GM23338 (cell line): ENCODE measurements at regions not wholly inside any gene's neighbourhood (a gene's known extent, or its start where the extent isn't known, plus 50 kb on each side); places are given as distances from the start of the nearest gene placed in this dataset.

ENCODE experiments used
- ATAC-seq: fragments of 200-7000 bp; cut with Tn5 transposase; 3 replicates; pipeline ENCODE4 v1.9.1; 2020
- DNase-seq: peaks from one replicate; pipeline ENCODE4 v3.0.0-alpha.2; 2015; ENCODE audit warnings: low spot score
- H2AFZ ChIP-seq: fragments of 200-600 bp; sonication (generic); 2 replicates; pipeline ENCODE4 v1.8.0; 2016; ENCODE audit warnings: antibody characterized with exemption, mild to moderate bottlenecking, moderate library complexity
- H3F3A ChIP-seq: fragments of 200-600 bp; sonication (generic); replicated peaks from 2 replicates; pipeline ENCODE4 v1.8.0; 2017; ENCODE audit warnings: antibody characterized with exemption, mixed run types, low read depth
- H3K27ac ChIP-seq: fragments of 200-600 bp; sonication (generic); 2 replicates; pipeline ENCODE4 v1.6.1; 2016; ENCODE audit warnings: low read depth
- H3K27me3 ChIP-seq: fragments of 200-600 bp; sonication (generic); 2 replicates; pipeline ENCODE4 v1.8.0; 2016; ENCODE audit warnings: mild to moderate bottlenecking, mixed run types, moderate library complexity; ENCODE audit not compliant: insufficient read depth
- H3K36me3 ChIP-seq: fragments of 200-600 bp; sonication (generic); 2 replicates; pipeline ENCODE4 v1.8.0; 2016; ENCODE audit warnings: mild to moderate bottlenecking; ENCODE audit not compliant: insufficient read depth
- H3K4me1 ChIP-seq: fragments of 200-600 bp; sonication (generic); 2 replicates; pipeline ENCODE4 v1.8.0; 2016; ENCODE audit warnings: mild to moderate bottlenecking, moderate library complexity; ENCODE audit not compliant: insufficient read depth
- H3K4me2 ChIP-seq: fragments of 200-600 bp; sonication (generic); 2 replicates; pipeline ENCODE4 v1.7.1; 2017; ENCODE audit warnings: mixed run types
- H3K4me3 ChIP-seq: fragments of 200-600 bp; sonication (generic); 2 replicates; pipeline ENCODE4 v1.6.1; 2016; ENCODE audit warnings: mixed run types
- H3K79me2 ChIP-seq: fragments of 200-600 bp; sonication (generic); replicated peaks from 2 replicates; pipeline ENCODE4 v1.8.0; 2017; ENCODE audit warnings: mild to moderate bottlenecking; ENCODE audit not compliant: insufficient read depth
- H3K9me2 ChIP-seq: fragments of 200-600 bp; sonication (generic); 2 replicates; pipeline ENCODE4 v1.8.0; 2017; ENCODE audit not compliant: insufficient read depth
- H4K20me1 ChIP-seq: fragments of 200-600 bp; sonication (generic); replicated peaks from 2 replicates; pipeline ENCODE4 v1.8.0; 2017; ENCODE audit warnings: mild to moderate bottlenecking; ENCODE audit not compliant: insufficient read depth
- H3K27ac Mint-ChIP-seq: 2 replicates; pipeline ENCODE4 v1.8.0; 2020; ENCODE audit warnings: inconsistent platforms, mild to moderate bottlenecking, moderate library complexity, mixed read lengths
- H3K27me3 Mint-ChIP-seq: 3 replicates; pipeline ENCODE4 v1.8.0; 2022; ENCODE audit warnings: low read depth, mild to moderate bottlenecking, moderate library complexity, mixed read lengths, inconsistent platforms; ENCODE audit not compliant: insufficient read depth, poor library complexity
- H3K36me3 Mint-ChIP-seq: 3 replicates; pipeline ENCODE4 v1.8.0; 2021; ENCODE audit warnings: low read depth, mild to moderate bottlenecking, inconsistent platforms, moderate library complexity, mixed read lengths
- H3K4me1 Mint-ChIP-seq: 3 replicates; pipeline ENCODE4 v1.8.0; 2020; ENCODE audit warnings: mild to moderate bottlenecking, inconsistent platforms, mixed read lengths
- H3K4me3 Mint-ChIP-seq: 3 replicates; pipeline ENCODE4 v1.8.0; 2021; ENCODE audit warnings: moderate library complexity, mild to moderate bottlenecking, inconsistent platforms, mixed read lengths
- H3K9me3 Mint-ChIP-seq: 3 replicates; pipeline ENCODE4 v1.8.0; 2020; ENCODE audit warnings: moderate library complexity, mild to moderate bottlenecking, inconsistent platforms, mixed read lengths
- JUNB ChIP-seq: IDR thresholded peaks from one replicate; pipeline ENCODE4 v1.6.1; 2016; ENCODE audit warnings: antibody characterized with exemption; ENCODE audit not compliant: unreplicated experiment
- POLR2AphosphoS5 ChIP-seq: IDR thresholded peaks from 2 replicates; pipeline ENCODE4 v1.6.1; 2016; ENCODE audit warnings: antibody characterized with exemption, low read depth
- REST ChIP-seq: IDR thresholded peaks from one replicate; pipeline ENCODE4 v1.6.1; 2018; ENCODE audit warnings: antibody characterized with exemption; ENCODE audit not compliant: unreplicated experiment
- ZNF331 ChIP-seq: fragments of 250-450 bp; sonication (Bioruptor Pico); IDR thresholded peaks from 2 replicates; pipeline ENCODE4 v1.5.0; 2020; ENCODE audit warnings: low read depth, mild to moderate bottlenecking, moderate library complexity
- ZNF462 ChIP-seq: fragments of 250-450 bp; sonication (Bioruptor Pico); IDR thresholded peaks from 2 replicates; pipeline ENCODE4 v1.5.0; 2020; ENCODE audit warnings: mild to moderate bottlenecking, moderate library complexity

GRCh38 chr5:168165977-168166376, 125.5 kb upstream of the WWC1 start (continued):
- TF ChIP-seq REST: no peak
- TF ChIP-seq JUNB: no peak
- no peak for TF ChIP-seq ZNF331 (CRISPR knock-in tag)
- TF ChIP-seq ZNF462 (CRISPR knock-in tag): no peak

- no peaks in the 10 kb centered on the region for H3F3A ChIP-seq
- H3K4me1 Mint-ChIP-seq: peaks cover 34% of the 10 kb centered on the region
- H3K27me3 ChIP-seq: no peaks in the 10 kb centered on the region
- H3K4me3 Mint-ChIP-seq: no peak overlapping the region
- H3K4me2 ChIP-seq: no peak overlapping the region
- no peaks in the 10 kb centered on the region for H3K36me3 ChIP-seq
- H3K4me1 ChIP-seq: peaks cover 23% of the 10 kb centered on the region
- no peaks in the 10 kb centered on the region for H3K27me3 Mint-ChIP-seq
- no peaks in the 10 kb centered on the region for H3K79me2 ChIP-seq
- H2AFZ ChIP-seq: no peak overlapping the region
- TF ChIP-seq JUNB (no peak), POLR2AphosphoS5 (no peak), ZNF462 (CRISPR knock-in tag) (no peak)
- no peak for DNase-seq
- no peaks in the 10 kb centered on the region for H3K9me2 ChIP-seq
- ATAC-seq: no peak
- no peaks in the 10 kb centered on the region for H3K36me3 Mint-ChIP-seq
- no peak overlapping the region for H3K4me3 ChIP-seq
- no peak overlapping the region for H3K27ac ChIP-seq
- H4K20me1 ChIP-seq: no peaks in the 10 kb centered on the region
- H3K27ac Mint-ChIP-seq: no peak overlapping the region
- H3K9me3 Mint-ChIP-seq: no peaks in the 10 kb centered on the region
Observed at GRCh38 chr5:168167338-168167737, 124.1 kb upstream of the WWC1 start.
